ENCODE measurements at regions not wholly inside any gene's neighbourhood (a gene's known extent, or its start where the extent isn't known, plus 50 kb on each side); places are given as distances from the start of the nearest gene placed in this dataset.

GRCh38 chr7:94330269-94331020 is 64.2 kb upstream of the COL1A2 start:
- no peaks in the 10 kb centered on the region for H3K36me3 Mint-ChIP-seq (ENCODE audit: low read depth)
- H3K9me3 Mint-ChIP-seq = peaks cover 15% of the 10 kb centered on the region
- no peaks in the 10 kb centered on the region for H3K27me3 Mint-ChIP-seq
- no peak overlapping the region for H3K27ac Mint-ChIP-seq
- no peak for ATAC-seq (replicated peaks)
- no peaks in the 10 kb centered on the region for H3K4me1 Mint-ChIP-seq
- no peak overlapping the region for H3K4me3 Mint-ChIP-seq

- Mint-ChIP-seq H3K4me1 (no peaks in the 10 kb centered on the region), H3K4me3 (no peak overlapping the region), H3K9me3 (peaks cover 8% of the 10 kb centered on the region), H3K36me3 (ENCODE audit: low read depth) (no peaks in the 10 kb centered on the region), H3K27me3 (peaks cover 4% of the 10 kb centered on the region), H3K27ac (no peak overlapping the region)
- ATAC-seq (replicated peaks) = no peak
Measured at GRCh38 chr7:94332571-94332970, 62.1 kb upstream of the COL1A2 start.

- peaks cover 4% of the 10 kb centered on the region for H3K27me3 Mint-ChIP-seq
- no peaks in the 10 kb centered on the region for H3K4me1 Mint-ChIP-seq
- no peak overlapping the region for H3K4me3 Mint-ChIP-seq
- H3K27ac Mint-ChIP-seq = no peak overlapping the region
- no peaks in the 10 kb centered on the region for H3K36me3 Mint-ChIP-seq (ENCODE audit: low read depth)
- no peak for ATAC-seq (replicated peaks)
- H3K9me3 Mint-ChIP-seq = peaks cover 4% of the 10 kb centered on the region
Measured at GRCh38 chr7:94333810-94334209, 60.9 kb upstream of the COL1A2 start.

GRCh38 chr7:94335586-94335985 is 59.1 kb upstream of the COL1A2 start:
- no peak overlapping the region for H3K4me3 Mint-ChIP-seq
- H3K27ac Mint-ChIP-seq = no peak overlapping the region
- no peaks in the 10 kb centered on the region for H3K36me3 Mint-ChIP-seq (ENCODE audit: low read depth)
- peaks cover 4% of the 10 kb centered on the region for H3K9me3 Mint-ChIP-seq
- no peaks in the 10 kb centered on the region for H3K4me1 Mint-ChIP-seq
- H3K27me3 Mint-ChIP-seq = peaks cover 4% of the 10 kb centered on the region
- ATAC-seq (replicated peaks) = no peak

GRCh38 chr7:94336009-94336408 is 58.7 kb upstream of the COL1A2 start:
- H3K4me3 Mint-ChIP-seq = no peak overlapping the region
- no peak for ATAC-seq (replicated peaks)
- H3K27ac Mint-ChIP-seq = no peak overlapping the region
- no peaks in the 10 kb centered on the region for H3K4me1 Mint-ChIP-seq
- H3K9me3 Mint-ChIP-seq = peaks cover 4% of the 10 kb centered on the region
- peaks cover 4% of the 10 kb centered on the region for H3K27me3 Mint-ChIP-seq
- no peaks in the 10 kb centered on the region for H3K36me3 Mint-ChIP-seq (ENCODE audit: low read depth)

- peaks cover 4% of the 10 kb centered on the region for H3K27me3 Mint-ChIP-seq
- no peaks in the 10 kb centered on the region for H3K4me1 Mint-ChIP-seq
- H3K4me3 Mint-ChIP-seq = no peak overlapping the region
- no peak overlapping the region for H3K27ac Mint-ChIP-seq
- H3K36me3 Mint-ChIP-seq (ENCODE audit: low read depth) = no peaks in the 10 kb centered on the region
- peaks cover 4% of the 10 kb centered on the region for H3K9me3 Mint-ChIP-seq
- no peak for ATAC-seq (replicated peaks)
Measured at GRCh38 chr7:94338921-94339371, 55.7 kb upstream of the COL1A2 start.

- Mint-ChIP-seq H3K9me3 (no peaks in the 10 kb centered on the region), H3K27me3 (peaks cover 5% of the 10 kb centered on the region), H3K4me3 (no peak overlapping the region), H3K36me3 (ENCODE audit: low read depth) (no peaks in the 10 kb centered on the region), H3K4me1 (no peaks in the 10 kb centered on the region), H3K27ac (no peak overlapping the region)
- no peak for ATAC-seq (replicated peaks)
Measured at GRCh38 chr7:94344826-94345225, 49.9 kb upstream of the COL1A2 start.
